GM12891 (cell line): ENCODE measurements at regions not wholly inside any gene's neighbourhood (a gene's known extent, or its start where the extent isn't known, plus 50 kb on each side); places are given as distances from the start of the nearest gene placed in this dataset.

Source experiments
- DNase-seq: peaks from one replicate; pipeline ENCODE4 v3.0.0; 2011; ENCODE audit warnings: low spot score; ENCODE audit not compliant: insufficient read length
- FAIRE-seq: peaks from 2 replicates; lab custom pipeline; 2011; peaks lifted over from hg19 to GRCh38; lab: Jason Lieb, UNC
- PAX5 ChIP-seq: IDR thresholded peaks from 2 replicates; pipeline ENCODE4 v1.6.1; 2011; ENCODE audit warnings: low read length, moderate library complexity, mild to moderate bottlenecking; ENCODE audit not compliant: insufficient read depth, severe bottlenecking
- POLR2A ChIP-seq: IDR thresholded peaks from 2 replicates; pipeline ENCODE4 v1.6.1; 2011; ENCODE audit warnings: low read depth, low read length, control low read depth
- POLR2AphosphoS5 ChIP-seq: IDR thresholded peaks from 2 replicates; pipeline ENCODE4 v1.6.1; 2011; ENCODE audit warnings: low read depth, low read length, control low read depth
- POU2F2 ChIP-seq: IDR thresholded peaks from 2 replicates; pipeline ENCODE4 v1.6.1; 2011; ENCODE audit warnings: low read depth, mild to moderate bottlenecking, control low read depth, low read length, moderate library complexity
- SPI1 ChIP-seq: IDR thresholded peaks from 2 replicates; pipeline ENCODE4 v1.6.1; 2011; ENCODE audit warnings: low read depth, low read length, control low read depth
- TAF1 ChIP-seq: IDR thresholded peaks from 2 replicates; pipeline ENCODE4 v1.6.1; 2011; ENCODE audit warnings: low read depth, low read length, control low read depth

GRCh38 chr17:34692920-34693319 lies 113.5 kb downstream of the TMEM132E start:
- FAIRE-seq (no peak), DNase-seq (no peak)
- no peak for TF ChIP-seq POU2F2
- no peak for TF ChIP-seq POLR2AphosphoS5
- TF ChIP-seq POLR2A = no peak
- no peak for TF ChIP-seq SPI1
- TF ChIP-seq PAX5 = no peak
- TF ChIP-seq TAF1 = no peak
